ENCODE measurements at regions not wholly inside any gene's neighbourhood (a gene's known extent, or its start where the extent isn't known, plus 50 kb on each side); places are given as distances from the start of the nearest gene placed in this dataset.

GRCh38 chr5:8134609-8135008, 265.7 kb downstream of the MTRR start:
- Histone ChIP-seq H3K9me3 (no peaks in the 10 kb centered on the region), H3K4me3 (no peak overlapping the region), H3K27me3 (replicated peaks in 1 of 7) (no peaks in the 10 kb centered on the region), H3K36me3 (no peaks in the 10 kb centered on the region), H3K4me1 (no peaks in the 10 kb centered on the region), H3K27ac (no peak overlapping the region)
- intact Hi-C loops (cut with DNase I; ENCODE audit: low total_unique reads), result no loop called here
- DNase-seq, result no peak
- WGBS, 5 donors, result 84 to 97% (median 88%) methylated on average over 5 of the region's 5 CpGs
- TF ChIP-seq POLR2AphosphoS5 (IDR thresholded peaks at IDR 0.05), result no peak
- TF ChIP-seq POLR2A (IDR thresholded peaks at IDR 0.05), result no peak
- TF ChIP-seq, protein P1, sequence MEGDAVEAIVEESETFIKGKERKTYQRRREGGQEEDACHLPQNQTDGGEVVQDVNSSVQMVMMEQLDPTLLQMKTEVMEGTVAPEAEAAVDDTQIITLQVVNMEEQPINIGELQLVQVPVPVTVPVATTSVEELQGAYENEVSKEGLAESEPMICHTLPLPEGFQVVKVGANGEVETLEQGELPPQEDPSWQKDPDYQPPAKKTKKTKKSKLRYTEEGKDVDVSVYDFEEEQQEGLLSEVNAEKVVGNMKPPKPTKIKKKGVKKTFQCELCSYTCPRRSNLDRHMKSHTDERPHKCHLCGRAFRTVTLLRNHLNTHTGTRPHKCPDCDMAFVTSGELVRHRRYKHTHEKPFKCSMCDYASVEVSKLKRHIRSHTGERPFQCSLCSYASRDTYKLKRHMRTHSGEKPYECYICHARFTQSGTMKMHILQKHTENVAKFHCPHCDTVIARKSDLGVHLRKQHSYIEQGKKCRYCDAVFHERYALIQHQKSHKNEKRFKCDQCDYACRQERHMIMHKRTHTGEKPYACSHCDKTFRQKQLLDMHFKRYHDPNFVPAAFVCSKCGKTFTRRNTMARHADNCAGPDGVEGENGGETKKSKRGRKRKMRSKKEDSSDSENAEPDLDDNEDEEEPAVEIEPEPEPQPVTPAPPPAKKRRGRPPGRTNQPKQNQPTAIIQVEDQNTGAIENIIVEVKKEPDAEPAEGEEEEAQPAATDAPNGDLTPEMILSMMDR (IDR thresholded peaks at IDR 0.05 in 8 of 11, conservative IDR thresholded peaks at IDR 0.05 in 3 of 11), result no peak

- no peaks in the 10 kb centered on the region for H3K9me3 ChIP-seq
- 69 to 91% (median 73%) methylated on average over 4 of the region's 4 CpGs for WGBS, 5 donors
- TF ChIP-seq POLR2AphosphoS5 (IDR thresholded peaks at IDR 0.05), result no peak
- TF ChIP-seq POLR2A (IDR thresholded peaks at IDR 0.05), result no peak
- TF ChIP-seq, protein P1 (IDR thresholded peaks at IDR 0.05 in 8 of 11, conservative IDR thresholded peaks at IDR 0.05 in 3 of 11), result no peak
- no peaks in the 10 kb centered on the region for H3K4me1 ChIP-seq
- no peaks in the 10 kb centered on the region for H3K27me3 ChIP-seq (replicated peaks in 1 of 7)
- H3K4me3 ChIP-seq, result no peak overlapping the region
- no peaks in the 10 kb centered on the region for H3K36me3 ChIP-seq
- no peak for DNase-seq
- intact Hi-C loops (cut with DNase I; ENCODE audit: low total_unique reads), result no loop called here
- H3K27ac ChIP-seq, result no peak overlapping the region
These were observed 266.8 kb downstream of the MTRR start for GRCh38 chr5:8135742-8136141.

DNA sequence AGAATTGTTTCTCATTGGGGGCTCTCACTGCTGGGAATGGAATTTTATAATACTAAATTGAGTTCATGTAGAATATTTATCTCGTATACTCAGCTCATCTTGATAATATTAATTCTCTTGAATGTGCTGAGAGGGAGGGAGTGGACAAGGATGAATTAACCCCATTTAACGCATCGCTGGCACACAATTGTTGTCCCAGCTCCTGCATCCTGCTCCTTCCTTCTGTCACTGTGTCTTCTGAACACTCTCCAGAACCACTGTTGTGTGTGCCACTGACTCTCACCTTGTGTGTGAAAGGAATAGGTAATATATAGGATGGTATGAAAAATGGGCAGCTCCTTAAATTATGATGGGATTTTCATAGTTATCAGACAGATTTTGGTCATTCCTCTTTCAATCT, 267.3 kb downstream of the MTRR start:
- H3K27ac ChIP-seq, result no peak overlapping the region
- WGBS, 5 donors, result 83 to 94% (median 93%) methylated on average over 3 of the region's 3 CpGs
- DNase-seq, result no peak

GRCh38 chr5:8137941-8138550, 269.1 kb downstream of the MTRR start:
- no peaks in the 10 kb centered on the region for H3K36me3 ChIP-seq
- no peak for DNase-seq

More for the DNA sequence above, 267.3 kb downstream of the MTRR start:
- no peak overlapping the region for H3K4me3 ChIP-seq
- TF ChIP-seq POLR2A (IDR thresholded peaks at IDR 0.05) (no peak), POLR2AphosphoS5 (IDR thresholded peaks at IDR 0.05) (no peak)
- TF ChIP-seq, protein P1 (IDR thresholded peaks at IDR 0.05 in 8 of 11, conservative IDR thresholded peaks at IDR 0.05 in 3 of 11), result no peak
- no peaks in the 10 kb centered on the region for H3K27me3 ChIP-seq (replicated peaks in 1 of 7)
- no peaks in the 10 kb centered on the region for H3K9me3 ChIP-seq
- no peaks in the 10 kb centered on the region for H3K4me1 ChIP-seq
- intact Hi-C loops (cut with DNase I; ENCODE audit: low total_unique reads), result no loop called here
- H3K36me3 ChIP-seq, result no peaks in the 10 kb centered on the region

More at GRCh38 chr5:8137941-8138550, 269.1 kb downstream of the MTRR start:
- no peak for TF ChIP-seq POLR2AphosphoS5 (IDR thresholded peaks at IDR 0.05)
- no peak for TF ChIP-seq POLR2A (IDR thresholded peaks at IDR 0.05)
- TF ChIP-seq, protein P1 (IDR thresholded peaks at IDR 0.05 in 8 of 11, conservative IDR thresholded peaks at IDR 0.05 in 3 of 11), result no peak
- H3K27ac ChIP-seq, result no peak overlapping the region
- 55 to 61% (median 58%) methylated on average over 2 of the region's 2 CpGs for WGBS, 5 donors
- H3K27me3 ChIP-seq (replicated peaks in 1 of 7), result no peaks in the 10 kb centered on the region
- H3K9me3 ChIP-seq, result no peaks in the 10 kb centered on the region
- H3K4me3 ChIP-seq, result no peak overlapping the region
- no peaks in the 10 kb centered on the region for H3K4me1 ChIP-seq
- intact Hi-C loops (cut with DNase I; ENCODE audit: low total_unique reads), result no loop called here
